GM12872 (cell line): ENCODE measurements at regions not wholly inside any gene's neighbourhood (a gene's known extent, or its start where the extent isn't known, plus 50 kb on each side); places are given as distances from the start of the nearest gene placed in this dataset.

ENCODE experiments used
- CTCF ChIP-seq: IDR thresholded peaks from 3 replicates; pipeline ENCODE4 v1.5.1; 2011; ENCODE audit warnings: low read depth, mild to moderate bottlenecking, low read length, moderate library complexity; ENCODE audit not compliant: insufficient read depth

- TF ChIP-seq CTCF, result no peak
These were observed 99.8 kb upstream of the PELI1 start for GRCh38 chr2:64244037-64244416.

GRCh38 chr2:64245631-64246030, 101.4 kb upstream of the PELI1 start:
- no peak for TF ChIP-seq CTCF

GRCh38 chr2:64246962-64247361, 102.7 kb upstream of the PELI1 start:
- TF ChIP-seq CTCF, result no peak

- TF ChIP-seq CTCF, result no peak
These were observed 105.2 kb upstream of the PELI1 start for GRCh38 chr2:64249426-64249825.

- TF ChIP-seq CTCF, result no peak
These were observed 105.8 kb upstream of the PELI1 start for GRCh38 chr2:64250063-64250462.

GRCh38 chr2:64250751-64251423, 106.7 kb upstream of the PELI1 start:
- no peak for TF ChIP-seq CTCF

GRCh38 chr2:64251497-64252250, 107.5 kb upstream of the PELI1 start:
- no peak for TF ChIP-seq CTCF
